ENCODE measurements at regions not wholly inside any gene's neighbourhood (a gene's known extent, or its start where the extent isn't known, plus 50 kb on each side); places are given as distances from the start of the nearest gene placed in this dataset.

DNA sequence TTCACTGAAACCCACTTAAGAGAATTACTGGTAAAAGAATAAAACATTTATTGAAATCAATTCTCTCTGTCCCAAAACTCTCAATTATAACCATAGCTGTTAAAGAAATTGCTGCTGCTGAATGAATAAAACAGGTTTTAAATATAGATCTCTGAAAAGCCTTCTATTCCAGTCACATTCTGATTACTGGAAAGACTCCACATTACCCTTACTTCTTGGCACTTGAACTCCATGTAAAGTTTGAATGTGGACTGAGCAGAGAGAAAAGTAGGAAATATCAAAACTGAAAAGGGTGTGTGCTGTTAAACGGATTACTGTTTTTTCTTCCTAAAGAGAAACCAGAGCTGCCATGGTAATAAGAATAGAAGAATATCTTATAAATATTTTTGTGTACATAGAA, 655.3 kb upstream of the SETBP1 start:
- TF ChIP-seq EZH2 (IDR thresholded peaks at IDR 0.05; ENCODE audit: insufficient read depth, poor library complexity, severe bottlenecking) (no peak), EZH2phosphoT487 (IDR thresholded peaks at IDR 0.05; ENCODE audit: insufficient read depth, low read depth) (no peak)
- DNase-seq, result no peak
- Histone ChIP-seq H3K27ac (no peak overlapping the region), H3K79me2 (ENCODE audit: insufficient read depth) (no peaks in the 10 kb centered on the region), H3K9me3 (ENCODE audit: low read depth) (no peaks in the 10 kb centered on the region), H3K9me2 (ENCODE audit: insufficient read depth) (no peaks in the 10 kb centered on the region; the same call in 1 of the 2 replicates), H4K20me1 (ENCODE audit: insufficient read depth) (no peaks in the 10 kb centered on the region), H3K9ac (no peak overlapping the region), H3F3A (ENCODE audit: insufficient read depth) (no peaks in the 10 kb centered on the region), H3K4me3 (no peak overlapping the region), H3K4me1 (ENCODE audit: insufficient read depth) (no peaks in the 10 kb centered on the region), H3K36me3 (ENCODE audit: low read depth) (no peaks in the 10 kb centered on the region), H3K4me2 (ENCODE audit: unreplicated experiment) (no peak overlapping the region), H3K27me3 (replicated peaks; ENCODE audit: insufficient read depth) (peaks cover 5% of the 10 kb centered on the region; the same call in 1 of the 2 replicates), H2AFZ (no peak overlapping the region)
- in situ Hi-C loops (cut with MboI), result no loop called here
- 20 to 31% methylated on average over 1 of the region's 1 CpG for WGBS, 2 experiments (ENCODE audit: low coverage in 1 of 2, low lambda C conversion rate in 2 of 2, missing lambda C conversion rate in 2 of 2)

DNA sequence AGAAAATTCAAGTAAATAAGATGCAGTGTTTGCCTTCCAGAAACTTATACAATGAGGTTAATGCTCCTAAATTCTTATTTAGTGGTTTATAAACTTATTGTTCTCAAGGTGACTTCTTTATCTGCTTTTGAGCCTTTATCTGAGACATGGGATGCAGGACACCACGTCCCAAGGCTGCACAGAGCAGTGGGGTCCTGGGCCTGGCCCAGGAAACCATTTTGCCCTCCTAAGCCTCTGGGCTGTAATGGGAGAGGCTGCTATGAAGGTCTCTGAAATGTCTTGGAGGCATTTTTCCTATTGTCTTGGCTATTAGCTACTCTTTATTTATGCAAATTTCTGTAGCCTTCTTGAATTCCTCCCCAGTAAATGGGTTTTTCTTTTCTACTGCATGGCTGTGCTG, 652.6 kb upstream of the SETBP1 start:
- Histone ChIP-seq H2AFZ (no peak overlapping the region), H3K27ac (no peak overlapping the region), H3K9me2 (ENCODE audit: insufficient read depth) (no peaks in the 10 kb centered on the region; the same call in 1 of the 2 replicates), H3K4me1 (ENCODE audit: insufficient read depth) (no peaks in the 10 kb centered on the region), H3K36me3 (ENCODE audit: low read depth) (no peaks in the 10 kb centered on the region), H3K4me3 (no peak overlapping the region), H3F3A (ENCODE audit: insufficient read depth) (no peaks in the 10 kb centered on the region), H3K9me3 (ENCODE audit: low read depth) (no peaks in the 10 kb centered on the region), H3K27me3 (replicated peaks; ENCODE audit: insufficient read depth) (peaks cover 5% of the 10 kb centered on the region; the same call in 1 of the 2 replicates), H4K20me1 (ENCODE audit: insufficient read depth) (no peaks in the 10 kb centered on the region), H3K79me2 (ENCODE audit: insufficient read depth) (no peaks in the 10 kb centered on the region), H3K4me2 (ENCODE audit: unreplicated experiment) (no peak overlapping the region), H3K9ac (no peak overlapping the region)
- DNase-seq, result no peak
- WGBS, 2 experiments (ENCODE audit: low coverage in 1 of 2, low lambda C conversion rate in 2 of 2, missing lambda C conversion rate in 2 of 2), result 0 to 5% methylated on average over 1 of the region's 1 CpG
- TF ChIP-seq EZH2phosphoT487 (IDR thresholded peaks at IDR 0.05; ENCODE audit: insufficient read depth, low read depth), result no peak
- TF ChIP-seq EZH2 (IDR thresholded peaks at IDR 0.05; ENCODE audit: insufficient read depth, poor library complexity, severe bottlenecking), result no peak
- in situ Hi-C loops (cut with MboI), result no loop called here

DNA sequence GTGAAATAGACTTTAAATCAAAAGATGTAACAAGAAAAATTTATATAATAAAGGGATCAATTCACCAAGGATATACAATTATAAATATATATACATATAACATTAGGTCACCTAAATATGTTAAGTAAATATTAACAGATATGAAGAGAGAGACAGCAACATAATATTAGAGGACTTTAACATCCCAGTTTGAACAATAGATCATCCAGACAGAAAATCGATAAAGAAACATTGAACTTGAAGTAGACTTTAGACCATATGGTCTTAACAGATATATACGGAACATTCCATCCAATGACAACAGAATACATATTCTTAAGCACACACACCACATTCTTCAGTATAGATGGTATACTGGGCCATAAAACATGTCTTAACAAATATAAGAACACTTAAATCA, 649.6 kb upstream of the SETBP1 start:
- no peaks in the 10 kb centered on the region for H3K9me3 ChIP-seq (ENCODE audit: low read depth)
- H3K9ac ChIP-seq, result no peak overlapping the region
- TF ChIP-seq EZH2phosphoT487 (IDR thresholded peaks at IDR 0.05; ENCODE audit: insufficient read depth, low read depth), result no peak
- no peak for TF ChIP-seq EZH2 (IDR thresholded peaks at IDR 0.05; ENCODE audit: insufficient read depth, poor library complexity, severe bottlenecking)
- no peaks in the 10 kb centered on the region for H3K27me3 ChIP-seq (replicated peaks; ENCODE audit: insufficient read depth)
- H3F3A ChIP-seq (ENCODE audit: insufficient read depth), result no peaks in the 10 kb centered on the region
- H4K20me1 ChIP-seq (ENCODE audit: insufficient read depth), result no peaks in the 10 kb centered on the region
- no peak overlapping the region for H3K27ac ChIP-seq
- WGBS, 2 experiments (ENCODE audit: low coverage in 1 of 2, low lambda C conversion rate in 2 of 2, missing lambda C conversion rate in 2 of 2), result 62 to 69% methylated on average over 2 of the region's 2 CpGs
- H3K9me2 ChIP-seq (ENCODE audit: insufficient read depth), result no peaks in the 10 kb centered on the region; the same call in 1 of the 2 replicates
- no peaks in the 10 kb centered on the region for H3K79me2 ChIP-seq (ENCODE audit: insufficient read depth)
- in situ Hi-C loops (cut with MboI), result no loop called here
- no peak overlapping the region for H3K4me3 ChIP-seq
- H3K36me3 ChIP-seq (ENCODE audit: low read depth), result no peaks in the 10 kb centered on the region
- no peak overlapping the region for H3K4me2 ChIP-seq (ENCODE audit: unreplicated experiment)
- no peak overlapping the region for H2AFZ ChIP-seq
- DNase-seq, result no peak
- H3K4me1 ChIP-seq (ENCODE audit: insufficient read depth), result no peaks in the 10 kb centered on the region

DNA sequence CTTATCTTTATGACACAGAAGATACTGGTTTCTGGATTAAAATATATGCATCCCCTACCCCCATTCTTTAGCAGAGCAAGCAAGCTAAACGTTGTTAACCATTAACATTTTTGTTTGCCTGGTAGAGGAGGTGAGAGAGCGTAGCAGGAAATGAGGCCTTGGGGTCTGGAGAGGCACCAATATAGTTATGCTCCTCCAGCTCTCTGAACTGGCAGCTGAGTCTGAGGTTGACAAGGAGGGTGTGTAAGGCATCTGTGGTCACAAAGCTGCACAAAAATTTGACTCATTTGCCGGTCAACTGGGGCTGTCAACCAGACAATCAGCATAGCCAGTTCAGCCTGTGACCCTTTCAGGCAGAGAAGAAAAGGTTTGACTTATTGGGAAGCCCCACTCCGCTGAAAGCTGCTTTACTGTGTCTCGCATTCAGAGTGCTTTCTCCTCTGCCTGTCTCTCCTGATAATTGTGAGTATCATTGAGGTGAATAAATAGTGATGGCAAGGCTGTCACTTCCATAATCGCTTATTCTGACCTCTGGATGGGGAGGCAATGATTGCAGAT, 647.5 kb upstream of the SETBP1 start:
- TF ChIP-seq EZH2phosphoT487 (IDR thresholded peaks at IDR 0.05; ENCODE audit: insufficient read depth, low read depth), result no peak
- TF ChIP-seq EZH2 (IDR thresholded peaks at IDR 0.05; ENCODE audit: insufficient read depth, poor library complexity, severe bottlenecking), result no peak
- in situ Hi-C loops (cut with MboI), result no loop called here
- no peak for DNase-seq
- Histone ChIP-seq H4K20me1 (ENCODE audit: insufficient read depth) (no peaks in the 10 kb centered on the region), H3K27me3 (replicated peaks; ENCODE audit: insufficient read depth) (no peaks in the 10 kb centered on the region; the same call in 1 of the 2 replicates), H3K9me3 (ENCODE audit: low read depth) (no peaks in the 10 kb centered on the region), H3K4me3 (no peak overlapping the region), H3F3A (ENCODE audit: insufficient read depth) (no peaks in the 10 kb centered on the region), H3K9me2 (ENCODE audit: insufficient read depth) (no peaks in the 10 kb centered on the region; the same call in 1 of the 2 replicates), H3K9ac (no peak overlapping the region), H3K36me3 (ENCODE audit: low read depth) (no peaks in the 10 kb centered on the region), H3K4me1 (ENCODE audit: insufficient read depth) (no peaks in the 10 kb centered on the region), H3K27ac (no peak overlapping the region), H3K4me2 (ENCODE audit: unreplicated experiment) (no peak overlapping the region), H2AFZ (no peak overlapping the region), H3K79me2 (ENCODE audit: insufficient read depth) (no peaks in the 10 kb centered on the region)
- WGBS, 2 experiments (ENCODE audit: low coverage in 1 of 2, low lambda C conversion rate in 2 of 2, missing lambda C conversion rate in 2 of 2), result 35 to 52% methylated on average over 6 of the region's 6 CpGs
